Keratinocyte (primary cell): ENCODE measurements at regions not wholly inside any gene's neighbourhood (a gene's known extent, or its start where the extent isn't known, plus 50 kb on each side); places are given as distances from the start of the nearest gene placed in this dataset.

Experiments
- DNase-seq: peaks from one replicate; pipeline ENCODE4 v3.0.0-alpha.2; 2011; ENCODE audit warnings: low read depth, missing footprints, low spot score
- FAIRE-seq: peaks from 2 replicates; lab custom pipeline; 2011; peaks lifted over from hg19 to GRCh38; lab: Jason Lieb, UNC
- H2AFZ ChIP-seq: 2 replicates; pipeline ENCODE4 v1.6.0; 2012; ENCODE audit warnings: low read length, control low read depth, inconsistent platforms; ENCODE audit not compliant: control insufficient read depth
- H3K27ac ChIP-seq: 2 replicates; pipeline ENCODE4 v1.5.1; 2011; ENCODE audit warnings: low read length; ENCODE audit not compliant: control insufficient read depth, insufficient read depth
- H3K27me3 ChIP-seq: 3 replicates; pipeline ENCODE4 v1.6.0; 2011; ENCODE audit warnings: low read length; ENCODE audit not compliant: control insufficient read depth, insufficient read depth; ENCODE audit errors: extremely low read depth
- H3K36me3 ChIP-seq, 2 experiments: 2 replicates in 1 of 2; 3 replicates in 1 of 2; pipeline ENCODE4 v1.5.1; 2011; ENCODE audit warnings: low read length in 2 of 2, mild to moderate bottlenecking in 1 of 2; ENCODE audit not compliant: control insufficient read depth in 2 of 2, insufficient read depth in 2 of 2; ENCODE audit errors: extremely low read depth in 1 of 2
- H3K4me1 ChIP-seq: 3 replicates; pipeline ENCODE4 v1.5.1; 2011; ENCODE audit warnings: low read length; ENCODE audit not compliant: control insufficient read depth, insufficient read depth; ENCODE audit errors: extremely low read depth
- H3K4me2 ChIP-seq: 3 replicates; pipeline ENCODE4 v1.6.0; 2011; ENCODE audit warnings: low read depth, low read length; ENCODE audit not compliant: control insufficient read depth, insufficient read depth; ENCODE audit errors: extremely low read depth
- H3K4me3 ChIP-seq, 3 experiments: fragments of 200-600 bp in 1 of 3; sonication (generic) in 1 of 3; 2 replicates in 2 of 3; 3 replicates in 1 of 3; pipeline ENCODE4 v1.5.1; 2011 to 2016; ENCODE audit warnings: low read length in 3 of 3, mild to moderate bottlenecking in 3 of 3, control low read depth in 2 of 3, inconsistent platforms in 1 of 3, low read depth in 1 of 3, mixed read lengths in 1 of 3, mixed run types in 1 of 3, moderate library complexity in 1 of 3; ENCODE audit not compliant: control insufficient read depth in 2 of 3, insufficient read depth in 2 of 3; ENCODE audit errors: extremely low read depth in 1 of 3
- H3K79me2 ChIP-seq: 2 replicates; pipeline ENCODE4 v1.6.0; 2012; ENCODE audit warnings: low read length; ENCODE audit not compliant: control insufficient read depth, insufficient read depth
- H3K9ac ChIP-seq: 3 replicates; pipeline ENCODE4 v1.6.0; 2011; ENCODE audit warnings: low read length; ENCODE audit not compliant: control insufficient read depth, insufficient read depth; ENCODE audit errors: extremely low read depth
- H3K9me1 ChIP-seq: 3 replicates; pipeline ENCODE4 v1.6.0; 2011; ENCODE audit warnings: low read length; ENCODE audit not compliant: control insufficient read depth, insufficient read depth; ENCODE audit errors: extremely low read depth
- H3K9me3 ChIP-seq: 2 replicates; pipeline ENCODE4 v1.5.1; 2012; ENCODE audit warnings: low read depth, low read length; ENCODE audit not compliant: control insufficient read depth
- H4K20me1 ChIP-seq: 3 replicates; pipeline ENCODE4 v1.6.0; 2011; ENCODE audit warnings: low read length; ENCODE audit not compliant: control insufficient read depth, insufficient read depth; ENCODE audit errors: extremely low read depth
- CTCF ChIP-seq, 3 experiments: IDR thresholded peaks in 1 of 3; conservative IDR thresholded peaks in 1 of 3; optimal IDR thresholded peaks in 1 of 3; 2 replicates in 2 of 3; 3 replicates in 1 of 3; pipeline versions ENCODE3 to v1.5.1; 2011; ENCODE audit warnings: low read length in 3 of 3, mild to moderate bottlenecking in 3 of 3, moderate library complexity in 2 of 3, control low read depth in 1 of 3, inconsistent platforms in 1 of 3; ENCODE audit not compliant: insufficient read depth in 2 of 3; ENCODE audit errors: extremely low read depth in 1 of 3
- EZH2 ChIP-seq: IDR thresholded peaks from one replicate; pipeline ENCODE4 v1.6.1; 2012; ENCODE audit warnings: inconsistent platforms, mild to moderate bottlenecking, low read length, moderate library complexity
- dilution Hi-C: fragments of 300-500 bp; cut with MboI; formaldehyde crosslinking; loops from one replicate; pipeline ENCODE4 v1.7.0; 2020; ENCODE audit warnings: low sequenced_read_pairs; ENCODE audit not compliant: extremely low pct_ligation_motif_present

DNA sequence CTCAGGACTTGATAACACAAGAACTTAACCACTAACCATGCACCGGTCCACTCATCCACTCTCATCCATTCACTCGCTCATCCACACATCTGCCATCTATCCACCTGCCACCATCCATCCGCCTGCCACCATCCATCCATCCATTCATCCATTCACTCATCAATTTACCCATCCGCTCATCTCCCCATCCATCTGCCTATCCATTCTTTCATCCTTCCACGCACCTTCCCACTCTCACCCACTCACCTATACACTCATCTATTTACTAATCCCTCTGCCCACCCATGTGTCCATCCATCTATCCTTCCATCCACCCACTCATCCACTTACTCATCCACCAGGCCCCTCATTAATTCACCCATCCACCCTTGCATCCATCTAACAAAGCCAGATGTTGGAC is 131.0 kb downstream of the MRM1 start:
- H3K27ac ChIP-seq, result no peak overlapping the region
- TF ChIP-seq CTCF (optimal IDR thresholded peaks at IDR 0.05 in 1 of 3, IDR thresholded peaks at IDR 0.05 in 1 of 3, conservative IDR thresholded peaks at IDR 0.05 in 1 of 3; ENCODE audit: extremely low read depth in 1 of 3, insufficient read depth in 2 of 3, low read length in 3 of 3) (no peak), EZH2 (no peak)
- no peak for DNase-seq
- H4K20me1 ChIP-seq, result no peaks in the 10 kb centered on the region
- no peak overlapping the region for H3K4me3 ChIP-seq
- H3K4me1 ChIP-seq, result no peaks in the 10 kb centered on the region
- H3K9me3 ChIP-seq, result no peaks in the 10 kb centered on the region
- no peaks in the 10 kb centered on the region for H3K79me2 ChIP-seq
- dilution Hi-C loops, result no loop called here
- H3K27me3 ChIP-seq, result peaks cover 66% of the 10 kb centered on the region
- no peak overlapping the region for H2AFZ ChIP-seq
- no peak overlapping the region for H3K4me2 ChIP-seq
- H3K9ac ChIP-seq, result no peak overlapping the region
- no peaks in the 10 kb centered on the region for H3K9me1 ChIP-seq
- no peaks in the 10 kb centered on the region for H3K36me3 ChIP-seq
- FAIRE-seq, result no peak

DNA sequence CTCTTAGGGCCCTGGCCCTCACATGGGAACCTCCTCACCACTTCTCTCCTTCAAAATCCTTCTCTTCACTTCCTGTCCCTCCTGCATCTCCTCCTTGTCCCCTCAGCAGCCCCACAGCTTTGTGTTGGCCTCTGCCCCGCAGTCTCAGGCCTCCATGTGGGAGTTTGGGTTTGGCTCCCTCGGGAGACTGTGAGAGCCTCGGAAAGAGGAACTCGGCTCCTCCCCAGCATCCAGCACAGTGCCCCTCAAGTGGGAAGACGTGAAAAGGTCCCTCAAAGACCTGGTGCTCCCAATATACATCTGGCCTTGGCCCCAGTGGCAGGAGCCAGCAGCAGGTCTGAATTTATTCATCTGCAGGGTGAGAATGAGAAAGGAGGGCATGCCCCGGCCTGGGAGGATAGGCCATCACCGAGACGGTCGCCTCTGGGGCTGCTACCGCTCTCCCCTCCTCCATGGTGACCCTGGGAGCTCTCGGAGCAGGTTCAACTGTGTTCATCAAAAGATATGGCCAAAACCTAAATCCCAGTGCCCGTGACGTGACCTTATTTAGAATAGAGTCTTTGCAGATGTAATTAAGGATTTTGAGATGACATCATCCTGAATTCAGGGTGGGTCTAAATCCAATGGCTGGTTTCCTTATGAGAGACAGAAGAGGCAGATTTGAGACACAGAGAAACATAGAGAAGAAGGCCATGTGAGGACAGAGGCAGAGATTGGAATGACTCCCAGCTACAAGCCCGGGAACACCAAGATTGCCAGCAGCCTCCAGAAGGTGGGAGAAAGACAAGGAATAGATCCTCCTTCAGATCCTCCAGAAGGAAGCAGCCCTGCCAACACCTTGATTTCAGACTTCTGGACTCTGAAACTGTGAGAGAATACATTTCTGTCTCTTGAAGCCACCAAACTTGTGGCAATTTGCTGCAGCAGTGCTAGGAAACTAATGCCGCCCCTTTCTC is 135.1 kb downstream of the MRM1 start:
- Histone ChIP-seq H2AFZ (no peak overlapping the region), H3K9ac (no peak overlapping the region), H3K36me3 (no peaks in the 10 kb centered on the region), H3K9me3 (no peaks in the 10 kb centered on the region), H3K9me1 (no peaks in the 10 kb centered on the region), H3K4me1 (no peaks in the 10 kb centered on the region), H3K79me2 (no peaks in the 10 kb centered on the region), H4K20me1 (no peaks in the 10 kb centered on the region), H3K4me3 (no peak overlapping the region), H3K27ac (no peak overlapping the region), H3K4me2 (no peak overlapping the region), H3K27me3 (peaks cover 34% of the 10 kb centered on the region)
- FAIRE-seq (no peak), DNase-seq (no peak)
- dilution Hi-C loops, result no loop called here
- TF ChIP-seq EZH2 (no peak), CTCF (optimal IDR thresholded peaks at IDR 0.05 in 1 of 3, IDR thresholded peaks at IDR 0.05 in 1 of 3, conservative IDR thresholded peaks at IDR 0.05 in 1 of 3; ENCODE audit: extremely low read depth in 1 of 3, insufficient read depth in 2 of 3, low read length in 3 of 3) (no peak)
